ENCODE measurements at regions not wholly inside any gene's neighbourhood (a gene's known extent, or its start where the extent isn't known, plus 50 kb on each side); places are given as distances from the start of the nearest gene placed in this dataset.
"Not testable (repeated sequence)": the region's sequence is repeated elsewhere in the genome, so short reads cannot be mapped to it uniquely, and the experiment has no call there.

GRCh38 chr21:6466707-6467106 lies 4054.7 kb upstream of the TPTE start:
- DNase-seq; H3K4me1 Mint-ChIP-seq; H3K27ac Mint-ChIP-seq; H3K4me3 Mint-ChIP-seq; H3K36me3 Mint-ChIP-seq; H3K9me3 Mint-ChIP-seq (ENCODE audit: low read depth); H3K27me3 Mint-ChIP-seq; CTCF ChIA-PET: not testable (repeated sequence)
- ATAC-seq = peak; percentile 17

GRCh38 chr21:6467189-6467774 lies 4054.1 kb upstream of the TPTE start:
- ATAC-seq = peak; percentile 67
- H3K27ac Mint-ChIP-seq; CTCF ChIA-PET; H3K27me3 Mint-ChIP-seq; DNase-seq; H3K4me3 Mint-ChIP-seq; H3K4me1 Mint-ChIP-seq; H3K36me3 Mint-ChIP-seq; H3K9me3 Mint-ChIP-seq (ENCODE audit: low read depth): not testable (repeated sequence)

- H3K9me3 Mint-ChIP-seq (ENCODE audit: low read depth); DNase-seq; H3K27me3 Mint-ChIP-seq; H3K36me3 Mint-ChIP-seq; H3K4me1 Mint-ChIP-seq; H3K27ac Mint-ChIP-seq; CTCF ChIA-PET; H3K4me3 Mint-ChIP-seq: not testable (repeated sequence)
- peak; percentile 21 for ATAC-seq
Observed at GRCh38 chr21:6467907-6468306, 4053.5 kb upstream of the TPTE start.

GRCh38 chr21:6468331-6468860 lies 4053.0 kb upstream of the TPTE start:
- ATAC-seq; CTCF ChIA-PET; H3K27me3 Mint-ChIP-seq; H3K4me3 Mint-ChIP-seq; DNase-seq; H3K27ac Mint-ChIP-seq; H3K9me3 Mint-ChIP-seq (ENCODE audit: low read depth); H3K36me3 Mint-ChIP-seq; H3K4me1 Mint-ChIP-seq: not testable (repeated sequence)

GRCh38 chr21:6474250-6474968 lies 4047.0 kb upstream of the TPTE start:
- H3K27me3 Mint-ChIP-seq; H3K4me1 Mint-ChIP-seq; H3K27ac Mint-ChIP-seq; H3K9me3 Mint-ChIP-seq (ENCODE audit: low read depth); ATAC-seq; H3K4me3 Mint-ChIP-seq; H3K36me3 Mint-ChIP-seq; CTCF ChIA-PET; DNase-seq: not testable (repeated sequence)

GRCh38 chr21:6481116-6481515 lies 4040.3 kb upstream of the TPTE start:
- CTCF ChIA-PET; ATAC-seq; H3K9me3 Mint-ChIP-seq (ENCODE audit: low read depth); H3K27me3 Mint-ChIP-seq; H3K4me3 Mint-ChIP-seq; H3K4me1 Mint-ChIP-seq; H3K36me3 Mint-ChIP-seq; DNase-seq; H3K27ac Mint-ChIP-seq: not testable (repeated sequence)

GRCh38 chr21:6482616-6483015 lies 4038.8 kb upstream of the TPTE start:
- H3K4me3 Mint-ChIP-seq; H3K27me3 Mint-ChIP-seq; ATAC-seq; H3K27ac Mint-ChIP-seq; DNase-seq; H3K4me1 Mint-ChIP-seq; H3K36me3 Mint-ChIP-seq; CTCF ChIA-PET; H3K9me3 Mint-ChIP-seq (ENCODE audit: low read depth): not testable (repeated sequence)

GRCh38 chr21:6483645-6484044 lies 4037.7 kb upstream of the TPTE start:
- H3K36me3 Mint-ChIP-seq, CTCF ChIA-PET: not testable (repeated sequence)
- peak; percentile 20 for ATAC-seq

GRCh38 chr21:6486821-6487220 lies 4034.6 kb upstream of the TPTE start:
- H3K4me3 Mint-ChIP-seq; H3K27ac Mint-ChIP-seq; DNase-seq; CTCF ChIA-PET; H3K9me3 Mint-ChIP-seq (ENCODE audit: low read depth); H3K27me3 Mint-ChIP-seq; ATAC-seq; H3K36me3 Mint-ChIP-seq; H3K4me1 Mint-ChIP-seq: not testable (repeated sequence)

More at GRCh38 chr21:6483645-6484044, 4037.7 kb upstream of the TPTE start:
- not testable (repeated sequence) for H3K9me3 Mint-ChIP-seq (ENCODE audit: low read depth); H3K4me3 Mint-ChIP-seq; H3K27ac Mint-ChIP-seq; H3K27me3 Mint-ChIP-seq; DNase-seq; H3K4me1 Mint-ChIP-seq

- ATAC-seq, H3K36me3 Mint-ChIP-seq: not testable (repeated sequence)
Observed at GRCh38 chr21:6492691-6493090, 4028.7 kb upstream of the TPTE start.

GRCh38 chr21:6493957-6494356 lies 4027.4 kb upstream of the TPTE start:
- ATAC-seq; H3K36me3 Mint-ChIP-seq; H3K27me3 Mint-ChIP-seq; H3K4me1 Mint-ChIP-seq; H3K4me3 Mint-ChIP-seq; H3K27ac Mint-ChIP-seq; CTCF ChIA-PET; H3K9me3 Mint-ChIP-seq (ENCODE audit: low read depth); DNase-seq: not testable (repeated sequence)

More at GRCh38 chr21:6492691-6493090, 4028.7 kb upstream of the TPTE start:
- H3K27ac Mint-ChIP-seq; CTCF ChIA-PET; DNase-seq; H3K4me1 Mint-ChIP-seq; H3K9me3 Mint-ChIP-seq (ENCODE audit: low read depth); H3K4me3 Mint-ChIP-seq; H3K27me3 Mint-ChIP-seq: not testable (repeated sequence)

- CTCF ChIA-PET; DNase-seq; H3K36me3 Mint-ChIP-seq; H3K9me3 Mint-ChIP-seq (ENCODE audit: low read depth); H3K27ac Mint-ChIP-seq; ATAC-seq; H3K4me3 Mint-ChIP-seq; H3K27me3 Mint-ChIP-seq; H3K4me1 Mint-ChIP-seq: not testable (repeated sequence)
Observed at GRCh38 chr21:6496356-6496755, 4025.0 kb upstream of the TPTE start.

- ATAC-seq (peak; percentile 54), DNase-seq (peak; percentile 59)
- H3K9me3 Mint-ChIP-seq (ENCODE audit: low read depth); H3K27me3 Mint-ChIP-seq; H3K36me3 Mint-ChIP-seq; CTCF ChIA-PET; H3K4me1 Mint-ChIP-seq: not testable (repeated sequence)
- peak overlapping the region; percentile 55 for H3K4me3 Mint-ChIP-seq
- H3K27ac Mint-ChIP-seq = peak overlapping the region; percentile 77
Observed at GRCh38 chr21:6498716-6499115, 4022.7 kb upstream of the TPTE start.

- H3K4me1 Mint-ChIP-seq; H3K36me3 Mint-ChIP-seq; H3K27me3 Mint-ChIP-seq; H3K4me3 Mint-ChIP-seq; H3K9me3 Mint-ChIP-seq (ENCODE audit: low read depth); H3K27ac Mint-ChIP-seq; CTCF ChIA-PET: not testable (repeated sequence)
- peak; percentile 87 for DNase-seq
- peak; percentile 95 for ATAC-seq
Observed at GRCh38 chr21:6499128-6499826, 4022.1 kb upstream of the TPTE start.

All from activated CD8-positive, alpha-beta memory T cell treated with anti-CD3 and anti-CD28 coated beads, Interleukin-2, amount 10 ng/mL, durations not matched to agents 7 days and 5 days (primary cell).